ENCODE measurements at regions not wholly inside any gene's neighbourhood (a gene's known extent, or its start where the extent isn't known, plus 50 kb on each side); places are given as distances from the start of the nearest gene placed in this dataset.

DNA sequence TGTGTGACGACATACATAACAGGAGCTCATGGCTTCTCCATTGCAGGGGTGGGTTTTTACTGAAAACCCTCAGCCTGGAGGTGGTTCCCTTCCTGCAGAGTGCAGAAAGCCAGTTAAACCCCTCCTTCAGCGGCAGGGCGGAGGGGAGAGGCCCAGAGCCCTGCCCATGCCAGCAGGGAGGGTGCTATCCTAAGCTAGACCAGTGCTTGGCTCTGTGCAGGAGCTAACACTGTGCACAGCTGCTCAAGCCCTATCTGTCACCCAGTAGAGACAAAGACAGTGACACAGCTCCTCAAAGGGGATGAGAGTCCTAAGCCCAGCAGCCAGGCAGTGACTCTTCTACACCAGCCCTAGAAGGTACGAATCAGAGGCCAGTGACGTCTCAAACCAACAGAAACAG is 70.0 kb upstream of the ZSWIM6 start:
- no peaks in the 10 kb centered on the region for H4K20me1 ChIP-seq (ENCODE audit: insufficient read depth, low read length)
- peaks cover 3% of the 10 kb centered on the region for H3K27me3 ChIP-seq (ENCODE audit: insufficient read depth, low read length, poor library complexity)
- TF ChIP-seq EZH2 (IDR thresholded peaks at IDR 0.05; ENCODE audit: borderline replicate concordance, low read depth, low read length, severe bottlenecking) (no peak), CTCF (IDR thresholded peaks at IDR 0.05; ENCODE audit: borderline replicate concordance, extremely low read depth, low read length, poor library complexity, severe bottlenecking) (no peak)
- no peak overlapping the region for H3K9ac ChIP-seq (ENCODE audit: low read depth, low read length)
- no peaks in the 10 kb centered on the region for H3K4me1 ChIP-seq (ENCODE audit: insufficient read depth, low read length)
- H3K36me3 ChIP-seq (ENCODE audit: insufficient read depth, low read length), result no peaks in the 10 kb centered on the region
- DNase-seq, result no peak
- H3K4me3 ChIP-seq (ENCODE audit: low read depth in 1 of 2, low read length in 2 of 2), result no peak overlapping the region
- H3K9me3 ChIP-seq (ENCODE audit: insufficient read depth, low read length, severe bottlenecking), result no peaks in the 10 kb centered on the region
- peak; percentile 39; the same call in 1 of the 3 replicates for ATAC-seq (ENCODE audit: insufficient read depth, low read depth)
- H2AFZ ChIP-seq (ENCODE audit: low read depth, low read length), result no peak overlapping the region
- H3K4me2 ChIP-seq (ENCODE audit: insufficient read depth, low read length), result no peak overlapping the region
- no peaks in the 10 kb centered on the region for H3K79me2 ChIP-seq (ENCODE audit: insufficient read depth, low read length)
- H3K27ac ChIP-seq (ENCODE audit: low read length), result no peak overlapping the region

GRCh38 chr5:61263072-61263471 is 69.0 kb upstream of the ZSWIM6 start:
- no peaks in the 10 kb centered on the region for H3K36me3 ChIP-seq (ENCODE audit: insufficient read depth, low read length)
- no peak overlapping the region for H2AFZ ChIP-seq (ENCODE audit: low read depth, low read length)
- no peak overlapping the region for H3K27ac ChIP-seq (ENCODE audit: low read length)
- no peak overlapping the region for H3K9ac ChIP-seq (ENCODE audit: low read depth, low read length)
- no peak overlapping the region for H3K4me2 ChIP-seq (ENCODE audit: insufficient read depth, low read length)
- H3K27me3 ChIP-seq (ENCODE audit: insufficient read depth, low read length, poor library complexity), result peaks cover 3% of the 10 kb centered on the region
- H4K20me1 ChIP-seq (ENCODE audit: insufficient read depth, low read length), result no peaks in the 10 kb centered on the region
- no peak overlapping the region for H3K4me3 ChIP-seq (ENCODE audit: low read depth in 1 of 2, low read length in 2 of 2)
- no peaks in the 10 kb centered on the region for H3K4me1 ChIP-seq (ENCODE audit: insufficient read depth, low read length)
- H3K79me2 ChIP-seq (ENCODE audit: insufficient read depth, low read length), result no peaks in the 10 kb centered on the region
- ATAC-seq (ENCODE audit: insufficient read depth, low read depth), result no peak
- H3K9me3 ChIP-seq (ENCODE audit: insufficient read depth, low read length, severe bottlenecking), result no peaks in the 10 kb centered on the region
- TF ChIP-seq EZH2 (IDR thresholded peaks at IDR 0.05; ENCODE audit: borderline replicate concordance, low read depth, low read length, severe bottlenecking), result no peak
- TF ChIP-seq CTCF (IDR thresholded peaks at IDR 0.05; ENCODE audit: borderline replicate concordance, extremely low read depth, low read length, poor library complexity, severe bottlenecking), result no peak
- DNase-seq, result no peak

- Histone ChIP-seq H3K27me3 (ENCODE audit: insufficient read depth, low read length, poor library complexity) (peaks cover 3% of the 10 kb centered on the region), H3K36me3 (ENCODE audit: insufficient read depth, low read length) (no peaks in the 10 kb centered on the region), H2AFZ (ENCODE audit: low read depth, low read length) (no peak overlapping the region), H3K4me1 (ENCODE audit: insufficient read depth, low read length) (no peaks in the 10 kb centered on the region), H3K9ac (ENCODE audit: low read depth, low read length) (no peak overlapping the region), H3K9me3 (ENCODE audit: insufficient read depth, low read length, severe bottlenecking) (no peaks in the 10 kb centered on the region), H4K20me1 (ENCODE audit: insufficient read depth, low read length) (no peaks in the 10 kb centered on the region), H3K79me2 (ENCODE audit: insufficient read depth, low read length) (no peaks in the 10 kb centered on the region), H3K4me3 (ENCODE audit: low read depth in 1 of 2, low read length in 2 of 2) (no peak overlapping the region), H3K4me2 (ENCODE audit: insufficient read depth, low read length) (no peak overlapping the region), H3K27ac (ENCODE audit: low read length) (no peak overlapping the region)
- no peak for DNase-seq
- no peak for TF ChIP-seq CTCF (IDR thresholded peaks at IDR 0.05; ENCODE audit: borderline replicate concordance, extremely low read depth, low read length, poor library complexity, severe bottlenecking)
- no peak for TF ChIP-seq EZH2 (IDR thresholded peaks at IDR 0.05; ENCODE audit: borderline replicate concordance, low read depth, low read length, severe bottlenecking)
- no peak for ATAC-seq (ENCODE audit: insufficient read depth, low read depth)
These were observed 68.3 kb upstream of the ZSWIM6 start for GRCh38 chr5:61263561-61264272.

Data from DND-41 (cell line).